BLaER1 (cell line): ENCODE measurements at regions not wholly inside any gene's neighbourhood (a gene's known extent, or its start where the extent isn't known, plus 50 kb on each side); places are given as distances from the start of the nearest gene placed in this dataset.

ENCODE experiments used
- H3K27ac ChIP-seq: shearing (Covaris generic); formaldehyde crosslinking; 2 replicates; pipeline ENCODE4 v1.8.1; 2022
- H3K27me3 ChIP-seq: shearing (Covaris generic); formaldehyde crosslinking; 2 replicates; pipeline ENCODE4 v1.8.1; 2022
- H3K36me3 ChIP-seq: shearing (Covaris generic); formaldehyde crosslinking; 2 replicates; pipeline ENCODE4 v1.8.1; 2022
- H3K4me1 ChIP-seq: shearing (Covaris generic); formaldehyde crosslinking; 2 replicates; pipeline ENCODE4 v1.8.1; 2022
- H3K4me2 ChIP-seq: shearing (Covaris generic); formaldehyde crosslinking; 2 replicates; pipeline ENCODE4 v1.8.1; 2022
- H3K4me3 ChIP-seq: shearing (Covaris generic); formaldehyde crosslinking; 2 replicates; pipeline ENCODE4 v1.8.1; 2022
- H3K9ac ChIP-seq: shearing (Covaris generic); formaldehyde crosslinking; 2 replicates; pipeline ENCODE4 v1.8.1; 2022
- H3K9me3 ChIP-seq: shearing (Covaris generic); formaldehyde crosslinking; 2 replicates; pipeline ENCODE4 v1.8.1; 2022
- H4K20me1 ChIP-seq: shearing (Covaris generic); formaldehyde crosslinking; 2 replicates; pipeline ENCODE4 v1.8.1; 2022
- Cebpa-rat ChIP-seq: shearing (Covaris generic); IDR thresholded peaks from 2 replicates; pipeline ENCODE4 v1.8.1; 2022

DNA sequence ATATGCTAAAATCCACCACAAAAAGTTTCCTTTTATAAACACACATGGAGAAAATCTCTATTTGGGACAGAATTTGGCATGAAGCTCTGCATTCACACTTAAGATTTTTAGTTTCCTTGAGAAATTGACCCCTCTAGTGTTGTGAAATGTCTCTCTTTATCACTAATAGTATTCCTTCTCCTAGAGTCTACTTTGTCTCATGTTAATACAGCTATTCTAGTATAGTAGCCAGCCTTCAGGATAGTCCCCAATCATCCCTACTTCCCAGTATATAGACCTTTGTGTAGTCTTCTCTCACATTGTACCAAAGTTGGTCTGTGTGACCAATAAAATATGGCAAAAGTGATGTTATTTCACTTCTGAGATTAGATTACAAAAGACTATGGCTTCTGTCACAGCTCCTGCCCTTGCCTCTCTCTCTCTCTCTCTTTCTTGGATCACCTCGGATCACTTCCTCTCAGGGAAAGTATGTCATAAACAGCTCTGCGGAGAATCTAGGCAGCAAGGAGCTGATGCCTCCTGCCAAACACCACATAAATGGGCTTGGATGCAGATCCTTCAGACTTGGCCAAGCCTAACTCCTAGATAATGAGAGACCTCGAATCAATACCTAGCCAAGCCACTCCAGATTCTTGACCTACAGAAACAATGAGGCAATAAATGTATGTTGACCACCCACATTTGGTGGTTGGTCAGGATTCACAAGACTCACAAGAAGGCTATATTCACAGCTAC, 59.7 kb upstream of the NABP1 start:
- Histone ChIP-seq H3K9me3 (no peaks in the 10 kb centered on the region), H3K9ac (no peak overlapping the region), H3K4me3 (no peak overlapping the region), H3K4me1 (peaks cover 11% of the 10 kb centered on the region), H3K4me2 (no peak overlapping the region), H4K20me1 (no peaks in the 10 kb centered on the region), H3K27ac (no peak overlapping the region), H3K27me3 (no peaks in the 10 kb centered on the region), H3K36me3 (no peaks in the 10 kb centered on the region)
- no peak for TF ChIP-seq Cebpa-rat

- no peaks in the 10 kb centered on the region for H4K20me1 ChIP-seq
- no peak for TF ChIP-seq Cebpa-rat
- no peak overlapping the region for H3K4me2 ChIP-seq
- no peaks in the 10 kb centered on the region for H3K36me3 ChIP-seq
- H3K4me3 ChIP-seq: no peak overlapping the region
- no peak overlapping the region for H3K27ac ChIP-seq
- no peaks in the 10 kb centered on the region for H3K27me3 ChIP-seq
- H3K4me1 ChIP-seq: peaks cover 11% of the 10 kb centered on the region
- no peak overlapping the region for H3K9ac ChIP-seq
- no peaks in the 10 kb centered on the region for H3K9me3 ChIP-seq
Measured at GRCh38 chr2:191618786-191619185, 59.1 kb upstream of the NABP1 start.

DNA sequence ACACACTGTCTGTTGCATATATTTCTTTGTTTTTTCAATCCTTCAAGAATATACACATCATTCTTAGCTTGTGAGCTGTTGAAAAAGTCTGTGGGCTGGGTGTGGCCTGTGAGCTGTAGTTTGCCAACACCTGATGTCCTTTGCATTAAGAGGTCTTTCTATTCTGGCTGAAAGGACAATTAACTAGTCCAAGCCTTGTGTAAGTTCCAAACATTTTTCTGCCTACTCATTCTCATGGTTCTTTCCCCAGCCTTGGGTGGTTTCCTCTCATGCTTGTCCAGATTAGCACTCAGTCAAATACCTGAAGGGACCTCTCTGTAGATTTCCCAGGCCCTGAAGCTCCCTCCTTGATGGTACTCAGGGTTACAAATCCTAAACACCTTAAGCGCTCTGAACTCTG, 57.8 kb upstream of the NABP1 start:
- no peaks in the 10 kb centered on the region for H4K20me1 ChIP-seq
- no peak overlapping the region for H3K9ac ChIP-seq
- no peaks in the 10 kb centered on the region for H3K36me3 ChIP-seq
- H3K4me2 ChIP-seq: no peak overlapping the region
- H3K27ac ChIP-seq: no peak overlapping the region
- no peak for TF ChIP-seq Cebpa-rat
- H3K27me3 ChIP-seq: no peaks in the 10 kb centered on the region
- H3K4me3 ChIP-seq: no peak overlapping the region
- peaks cover 16% of the 10 kb centered on the region for H3K4me1 ChIP-seq
- no peaks in the 10 kb centered on the region for H3K9me3 ChIP-seq

DNA sequence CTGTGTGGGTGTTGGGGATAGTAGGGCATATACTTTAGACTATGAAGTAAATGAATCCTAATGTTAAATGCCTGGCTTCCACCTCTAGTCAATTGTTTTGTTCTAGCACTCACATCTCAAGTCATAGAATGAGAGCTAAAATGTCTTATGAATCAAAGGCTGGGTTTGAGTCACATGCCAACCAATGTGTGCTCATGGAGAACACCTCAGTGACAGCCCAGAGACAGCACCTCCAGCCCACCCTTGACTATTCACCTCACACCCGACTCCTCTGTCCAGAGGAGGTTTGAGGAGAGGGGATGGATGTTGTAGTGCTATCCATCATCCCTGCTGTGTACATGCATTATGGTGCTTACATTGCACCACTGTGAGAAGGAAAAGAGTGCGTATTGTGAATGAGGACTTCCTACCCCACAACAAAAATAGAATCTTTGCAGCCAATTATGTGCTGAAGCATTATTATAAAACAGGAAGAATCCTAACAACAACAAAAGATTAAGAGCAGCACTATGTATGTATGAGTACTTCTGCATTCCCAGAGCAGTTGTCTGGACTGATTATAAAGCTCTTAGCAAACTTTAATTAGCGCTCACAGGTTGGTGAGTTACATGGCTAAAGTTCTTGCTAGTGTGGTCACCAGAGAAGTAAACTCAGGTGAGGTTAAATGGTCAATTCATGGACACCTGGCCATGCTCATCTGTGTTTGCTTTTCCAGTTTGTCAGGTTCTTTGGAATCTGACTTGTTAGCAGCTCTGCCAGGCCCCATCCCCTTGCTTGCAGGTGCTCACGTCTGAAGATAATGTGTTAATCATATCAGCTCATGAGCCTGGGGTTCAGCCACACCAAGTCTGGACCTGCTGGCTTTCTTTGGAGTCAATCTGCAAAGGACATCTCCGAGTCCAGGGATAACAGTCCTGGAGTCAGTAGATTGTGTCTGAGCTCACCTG, 55.3 kb upstream of the NABP1 start:
- Histone ChIP-seq H3K4me2 (no peak overlapping the region), H3K4me3 (no peak overlapping the region), H3K27me3 (no peaks in the 10 kb centered on the region), H3K9me3 (no peaks in the 10 kb centered on the region), H3K9ac (no peak overlapping the region), H3K4me1 (peaks cover 10% of the 10 kb centered on the region), H4K20me1 (no peaks in the 10 kb centered on the region), H3K36me3 (no peaks in the 10 kb centered on the region), H3K27ac (no peak overlapping the region)
- TF ChIP-seq Cebpa-rat: no peak

- Histone ChIP-seq H3K27ac (no peak overlapping the region), H3K4me3 (no peak overlapping the region), H3K36me3 (no peaks in the 10 kb centered on the region), H3K9me3 (no peaks in the 10 kb centered on the region), H3K9ac (no peak overlapping the region), H4K20me1 (no peaks in the 10 kb centered on the region), H3K4me1 (peaks cover 7% of the 10 kb centered on the region), H3K4me2 (0 out of 2 replicates have a peak overlapping the region, but pooled peaks have one; percentile 9), H3K27me3 (no peaks in the 10 kb centered on the region)
- TF ChIP-seq Cebpa-rat: no peak
Measured at GRCh38 chr2:191625016-191625415, 52.9 kb upstream of the NABP1 start.

DNA sequence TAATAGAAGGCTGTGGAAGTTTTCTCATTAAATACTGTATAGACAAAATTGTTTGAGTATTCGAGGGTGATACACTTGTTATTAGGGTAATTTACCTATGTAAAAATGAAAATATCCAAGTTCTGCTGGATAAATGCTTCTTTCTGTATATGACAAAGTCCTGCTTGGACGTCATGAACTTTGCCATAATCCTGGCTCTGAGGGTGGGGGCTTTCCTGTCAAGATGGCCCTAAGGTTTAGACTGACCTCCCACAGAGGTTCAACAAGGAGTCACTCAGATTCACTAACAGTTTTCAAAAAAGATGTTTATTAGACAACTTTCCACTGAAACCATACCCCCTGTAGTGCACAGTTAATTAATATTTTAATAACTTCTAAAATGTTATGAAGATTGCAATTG, 52.5 kb upstream of the NABP1 start:
- Histone ChIP-seq H3K27ac (no peak overlapping the region), H3K4me1 (peaks cover 7% of the 10 kb centered on the region), H3K27me3 (no peaks in the 10 kb centered on the region), H3K4me2 (no peak overlapping the region), H3K9me3 (no peaks in the 10 kb centered on the region), H4K20me1 (no peaks in the 10 kb centered on the region), H3K9ac (no peak overlapping the region), H3K36me3 (no peaks in the 10 kb centered on the region), H3K4me3 (no peak overlapping the region)
- no peak for TF ChIP-seq Cebpa-rat

- TF ChIP-seq Cebpa-rat: no peak
- Histone ChIP-seq H3K27me3 (no peaks in the 10 kb centered on the region), H3K36me3 (no peaks in the 10 kb centered on the region), H3K4me1 (peaks cover 7% of the 10 kb centered on the region), H4K20me1 (no peaks in the 10 kb centered on the region), H3K9ac (no peak overlapping the region), H3K4me3 (no peak overlapping the region), H3K27ac (no peak overlapping the region), H3K9me3 (no peaks in the 10 kb centered on the region), H3K4me2 (no peak overlapping the region)
Measured at GRCh38 chr2:191626497-191627151, 51.3 kb upstream of the NABP1 start.

GRCh38 chr2:191627518-191627917, 50.4 kb upstream of the NABP1 start:
- Histone ChIP-seq H3K36me3 (no peaks in the 10 kb centered on the region), H3K4me3 (no peak overlapping the region), H3K4me1 (peaks cover 7% of the 10 kb centered on the region), H3K4me2 (no peak overlapping the region), H3K27ac (no peak overlapping the region), H3K9me3 (no peaks in the 10 kb centered on the region), H3K27me3 (no peaks in the 10 kb centered on the region), H3K9ac (no peak overlapping the region), H4K20me1 (no peaks in the 10 kb centered on the region)
- no peak for TF ChIP-seq Cebpa-rat
